ENCODE measurements at regions not wholly inside any gene's neighbourhood (a gene's known extent, or its start where the extent isn't known, plus 50 kb on each side); places are given as distances from the start of the nearest gene placed in this dataset.

DNA sequence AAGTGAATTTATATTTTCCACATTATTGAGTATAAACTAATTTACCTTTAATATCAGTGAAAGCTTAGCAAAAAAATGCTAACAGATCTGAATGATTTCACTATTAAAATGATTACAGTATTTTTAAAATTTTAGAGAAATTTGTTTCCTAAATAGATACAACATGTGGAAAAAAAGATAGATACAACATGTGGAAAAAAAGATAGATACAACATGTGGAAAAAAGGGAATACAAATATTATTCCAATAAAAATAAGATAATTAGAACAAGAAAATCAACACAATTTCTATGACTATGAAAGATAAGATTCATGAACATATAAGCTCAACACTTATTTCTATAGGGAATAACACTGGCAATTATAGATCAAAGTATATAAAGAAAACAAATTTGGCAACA is 865.9 kb upstream of the VRK2 start:
- H3K18ac ChIP-seq (ENCODE audit: insufficient read length, low read depth, low read length), result no peak overlapping the region
- no peak overlapping the region for H2BK15ac ChIP-seq (ENCODE audit: low read depth, low read length)
- no peak overlapping the region for H3K4ac ChIP-seq (ENCODE audit: low read depth, low read length)
- no peak overlapping the region for H3T11ph ChIP-seq (ENCODE audit: low read length)
- no peak overlapping the region for H2BK5ac ChIP-seq (ENCODE audit: insufficient read length, low read length)
- DNase-seq, result no peak
- H2AK5ac ChIP-seq (ENCODE audit: insufficient read length, low read length), result no peak overlapping the region
- no peak overlapping the region for H3K4me2 ChIP-seq (ENCODE audit: insufficient read depth, insufficient read length, low read length)
- no peak overlapping the region for H3K56ac ChIP-seq (ENCODE audit: insufficient read length, low read depth, low read length)
- no peaks in the 10 kb centered on the region for H3K9me3 ChIP-seq (ENCODE audit: control insufficient read depth, low read depth, low read length)
- Mint-ChIP-seq H3K9me3 (no peaks in the 10 kb centered on the region), H3K27ac (no peak overlapping the region), H3K4me3 (no peak overlapping the region), H3K27me3 (ENCODE audit: low read depth) (no peaks in the 10 kb centered on the region), H3K36me3 (ENCODE audit: insufficient read depth in 1 of 3, low read depth in 3 of 3) (no peaks in the 10 kb centered on the region), H3K4me1 (peaks cover 11 to 21% of the 10 kb centered on the region in 2 experiments)
- H3K23me2 ChIP-seq (ENCODE audit: insufficient read length, low read depth, low read length, poor library complexity, severe bottlenecking), result no peaks in the 10 kb centered on the region
- H3K9ac ChIP-seq (ENCODE audit: extremely low read depth, insufficient read length, low read length), result no peak overlapping the region
- no peak overlapping the region for H2AFZ ChIP-seq (ENCODE audit: low read length)
- no peak overlapping the region for H2BK12ac ChIP-seq (ENCODE audit: insufficient read length, low read depth, low read length)
- no peak overlapping the region for H4K91ac ChIP-seq (ENCODE audit: insufficient read length, low read depth, low read length)
- no peak overlapping the region for H2BK120ac ChIP-seq (ENCODE audit: low read depth, low read length, poor library complexity, severe bottlenecking)
- H4K5ac ChIP-seq (ENCODE audit: insufficient read length, low read depth, low read length), result no peak overlapping the region
- no peak overlapping the region for H4K8ac ChIP-seq (replicated peaks; ENCODE audit: insufficient read length, low read depth, low read length)
- no peaks in the 10 kb centered on the region for H3K27me3 ChIP-seq (ENCODE audit: insufficient read depth, low read length)
- no peaks in the 10 kb centered on the region for H3K79me1 ChIP-seq (ENCODE audit: insufficient read depth, low read depth, low read length, poor library complexity, severe bottlenecking)
- no peaks in the 10 kb centered on the region; the same call in 1 of the 2 replicates for H3K4me1 ChIP-seq (ENCODE audit: insufficient read depth, low read length)
- no peak overlapping the region for H3K23ac ChIP-seq (ENCODE audit: insufficient read length, low read depth, low read length)
- H3K27ac ChIP-seq (ENCODE audit: insufficient read length, low read depth, low read length), result no peak overlapping the region
- no peaks in the 10 kb centered on the region for H4K20me1 ChIP-seq (ENCODE audit: control insufficient read depth, insufficient read depth, insufficient read length)
- TF ChIP-seq, protein P1, sequence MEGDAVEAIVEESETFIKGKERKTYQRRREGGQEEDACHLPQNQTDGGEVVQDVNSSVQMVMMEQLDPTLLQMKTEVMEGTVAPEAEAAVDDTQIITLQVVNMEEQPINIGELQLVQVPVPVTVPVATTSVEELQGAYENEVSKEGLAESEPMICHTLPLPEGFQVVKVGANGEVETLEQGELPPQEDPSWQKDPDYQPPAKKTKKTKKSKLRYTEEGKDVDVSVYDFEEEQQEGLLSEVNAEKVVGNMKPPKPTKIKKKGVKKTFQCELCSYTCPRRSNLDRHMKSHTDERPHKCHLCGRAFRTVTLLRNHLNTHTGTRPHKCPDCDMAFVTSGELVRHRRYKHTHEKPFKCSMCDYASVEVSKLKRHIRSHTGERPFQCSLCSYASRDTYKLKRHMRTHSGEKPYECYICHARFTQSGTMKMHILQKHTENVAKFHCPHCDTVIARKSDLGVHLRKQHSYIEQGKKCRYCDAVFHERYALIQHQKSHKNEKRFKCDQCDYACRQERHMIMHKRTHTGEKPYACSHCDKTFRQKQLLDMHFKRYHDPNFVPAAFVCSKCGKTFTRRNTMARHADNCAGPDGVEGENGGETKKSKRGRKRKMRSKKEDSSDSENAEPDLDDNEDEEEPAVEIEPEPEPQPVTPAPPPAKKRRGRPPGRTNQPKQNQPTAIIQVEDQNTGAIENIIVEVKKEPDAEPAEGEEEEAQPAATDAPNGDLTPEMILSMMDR (conservative IDR thresholded peaks at IDR 0.05), result no peak
- H2BK20ac ChIP-seq (ENCODE audit: low read depth, low read length, poor library complexity, severe bottlenecking), result no peak overlapping the region
- H3K79me2 ChIP-seq (ENCODE audit: insufficient read depth, low read length), result no peaks in the 10 kb centered on the region
- no peak overlapping the region for H3K14ac ChIP-seq (ENCODE audit: insufficient read depth, low read length)

Data from H9 (cell line).